ENCODE measurements at regions not wholly inside any gene's neighbourhood (a gene's known extent, or its start where the extent isn't known, plus 50 kb on each side); places are given as distances from the start of the nearest gene placed in this dataset.

- Mint-ChIP-seq H3K36me3 (ENCODE audit: low read depth) (no peaks in the 10 kb centered on the region), H3K9me3 (no peaks in the 10 kb centered on the region), H3K27ac (ENCODE audit: unreplicated experiment) (no peak overlapping the region), H3K4me1 (peaks cover 6% of the 10 kb centered on the region), H3K27me3 (ENCODE audit: low read depth) (peaks cover 63% of the 10 kb centered on the region), H3K4me3 (no peak overlapping the region)
- no peak for DNase-seq (ENCODE audit: low read depth, low spot score)
- TF ChIP-seq, protein P1, sequence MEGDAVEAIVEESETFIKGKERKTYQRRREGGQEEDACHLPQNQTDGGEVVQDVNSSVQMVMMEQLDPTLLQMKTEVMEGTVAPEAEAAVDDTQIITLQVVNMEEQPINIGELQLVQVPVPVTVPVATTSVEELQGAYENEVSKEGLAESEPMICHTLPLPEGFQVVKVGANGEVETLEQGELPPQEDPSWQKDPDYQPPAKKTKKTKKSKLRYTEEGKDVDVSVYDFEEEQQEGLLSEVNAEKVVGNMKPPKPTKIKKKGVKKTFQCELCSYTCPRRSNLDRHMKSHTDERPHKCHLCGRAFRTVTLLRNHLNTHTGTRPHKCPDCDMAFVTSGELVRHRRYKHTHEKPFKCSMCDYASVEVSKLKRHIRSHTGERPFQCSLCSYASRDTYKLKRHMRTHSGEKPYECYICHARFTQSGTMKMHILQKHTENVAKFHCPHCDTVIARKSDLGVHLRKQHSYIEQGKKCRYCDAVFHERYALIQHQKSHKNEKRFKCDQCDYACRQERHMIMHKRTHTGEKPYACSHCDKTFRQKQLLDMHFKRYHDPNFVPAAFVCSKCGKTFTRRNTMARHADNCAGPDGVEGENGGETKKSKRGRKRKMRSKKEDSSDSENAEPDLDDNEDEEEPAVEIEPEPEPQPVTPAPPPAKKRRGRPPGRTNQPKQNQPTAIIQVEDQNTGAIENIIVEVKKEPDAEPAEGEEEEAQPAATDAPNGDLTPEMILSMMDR (conservative IDR thresholded peaks at IDR 0.05), result no peak
These were observed 58.9 kb upstream of the IFNGR1 start for GRCh38 chr6:137277971-137278637.

GRCh38 chr6:137272403-137272802 lies 53.2 kb upstream of the IFNGR1 start:
- Mint-ChIP-seq H3K9me3 (peaks cover 2% of the 10 kb centered on the region), H3K27ac (ENCODE audit: unreplicated experiment) (no peak overlapping the region), H3K4me3 (no peak overlapping the region), H3K27me3 (ENCODE audit: low read depth) (peaks cover 50% of the 10 kb centered on the region), H3K4me1 (no peaks in the 10 kb centered on the region), H3K36me3 (ENCODE audit: low read depth) (no peaks in the 10 kb centered on the region)
- TF ChIP-seq, protein P1 (conservative IDR thresholded peaks at IDR 0.05), result no peak
- DNase-seq (ENCODE audit: low read depth, low spot score), result no peak

DNA sequence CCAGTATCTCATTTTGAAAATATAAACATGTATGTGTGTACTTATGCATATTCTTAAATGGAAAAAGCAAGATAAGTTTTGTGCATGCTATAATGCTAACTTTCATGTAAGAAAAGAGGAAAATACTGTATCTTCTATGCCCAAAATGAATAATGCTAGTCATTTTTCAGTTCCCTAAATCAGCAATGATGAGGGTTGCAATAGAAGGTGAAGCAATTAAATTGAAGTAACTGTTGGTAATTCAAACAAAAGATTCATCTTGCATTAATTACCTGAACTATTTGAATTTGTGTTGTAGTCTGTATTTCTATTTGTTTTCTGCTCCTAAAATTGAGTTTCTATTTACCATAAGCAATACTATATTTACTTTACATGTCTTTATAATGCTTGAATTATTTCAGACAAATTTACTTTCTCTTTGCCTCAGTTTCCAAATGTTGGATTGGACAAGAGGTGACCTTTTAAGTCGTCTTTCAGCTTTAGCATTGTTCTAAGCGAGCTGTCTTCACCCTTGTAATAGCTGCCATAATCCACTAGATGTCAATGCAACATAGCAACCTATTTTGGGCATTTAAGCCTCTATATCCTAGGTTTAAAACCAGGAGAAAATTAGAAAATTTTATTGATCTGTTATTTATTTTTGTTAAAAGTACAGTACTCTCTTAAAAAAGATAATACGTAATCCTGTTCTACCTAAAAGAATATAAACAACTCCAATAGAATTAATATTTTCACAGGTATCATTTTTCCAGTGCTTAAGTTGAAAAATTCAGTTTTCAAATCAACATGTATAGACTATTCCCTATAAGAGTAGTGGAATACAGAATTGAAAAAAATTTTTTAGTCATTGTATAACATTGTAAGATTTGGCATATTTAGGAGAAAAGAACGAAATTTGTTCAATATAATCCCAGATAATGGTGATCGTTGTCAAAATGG lies 52.3 kb upstream of the IFNGR1 start:
- no peak overlapping the region for H3K27ac Mint-ChIP-seq (ENCODE audit: unreplicated experiment)
- no peak overlapping the region for H3K4me3 Mint-ChIP-seq
- no peaks in the 10 kb centered on the region for H3K4me1 Mint-ChIP-seq
- peaks cover 46% of the 10 kb centered on the region for H3K27me3 Mint-ChIP-seq (ENCODE audit: low read depth)
- peaks cover 2% of the 10 kb centered on the region for H3K9me3 Mint-ChIP-seq
- no peak for DNase-seq (ENCODE audit: low read depth, low spot score)
- H3K36me3 Mint-ChIP-seq (ENCODE audit: low read depth), result no peaks in the 10 kb centered on the region
- TF ChIP-seq, protein P1 (conservative IDR thresholded peaks at IDR 0.05), result peak; percentile 93

GRCh38 chr6:137269803-137270202 lies 50.6 kb upstream of the IFNGR1 start:
- peaks cover 2% of the 10 kb centered on the region for H3K9me3 Mint-ChIP-seq

GRCh38 chr6:137269347-137269746 lies 50.2 kb upstream of the IFNGR1 start:
- Mint-ChIP-seq H3K27me3 (ENCODE audit: low read depth) (peaks cover 59% of the 10 kb centered on the region), H3K36me3 (ENCODE audit: low read depth) (no peaks in the 10 kb centered on the region), H3K4me1 (no peaks in the 10 kb centered on the region), H3K27ac (ENCODE audit: unreplicated experiment) (no peak overlapping the region), H3K4me3 (no peak overlapping the region), H3K9me3 (peaks cover 2% of the 10 kb centered on the region)
- TF ChIP-seq, protein P1 (conservative IDR thresholded peaks at IDR 0.05), result no peak
- no peak for DNase-seq (ENCODE audit: low read depth, low spot score)

More at GRCh38 chr6:137269803-137270202, 50.6 kb upstream of the IFNGR1 start:
- Mint-ChIP-seq H3K36me3 (ENCODE audit: low read depth) (no peaks in the 10 kb centered on the region), H3K27me3 (ENCODE audit: low read depth) (peaks cover 57% of the 10 kb centered on the region), H3K4me1 (no peaks in the 10 kb centered on the region), H3K4me3 (no peak overlapping the region), H3K27ac (ENCODE audit: unreplicated experiment) (no peak overlapping the region)
- TF ChIP-seq, protein P1 (conservative IDR thresholded peaks at IDR 0.05), result no peak
- no peak for DNase-seq (ENCODE audit: low read depth, low spot score)

All from neural crest cell (in vitro differentiated cells).